GM19463 (cell line): ENCODE measurements at regions not wholly inside any gene's neighbourhood (a gene's known extent, or its start where the extent isn't known, plus 50 kb on each side); places are given as distances from the start of the nearest gene placed in this dataset.

Source experiments
- ATAC-seq: cut with Tn5 transposase; IDR thresholded peaks from one replicate; pipeline ENCODE4 v1.9.1; 2021; ENCODE audit warnings: mild to moderate bottlenecking, moderate library complexity; ENCODE audit not compliant: unreplicated experiment

DNA sequence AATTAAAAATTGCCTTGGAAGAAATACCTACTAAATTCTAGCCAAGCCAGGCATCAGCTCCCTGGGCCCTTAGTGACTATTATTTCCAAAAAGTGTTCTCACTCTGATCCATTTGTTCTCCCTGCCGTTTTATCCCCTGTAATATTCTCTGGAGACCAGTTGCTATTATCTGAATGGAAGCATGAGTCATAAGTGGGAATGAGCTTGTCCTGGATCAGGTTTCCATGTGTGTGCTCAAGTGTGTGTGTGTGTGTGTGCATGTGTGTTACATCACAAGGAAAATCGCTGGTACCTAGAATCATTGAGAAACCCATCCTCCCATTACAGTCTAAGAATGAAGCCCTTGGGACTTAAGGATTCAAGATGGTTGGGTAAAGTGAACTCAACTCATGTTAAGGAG is 130.3 kb upstream of the CXCR4 start:
- no peak for ATAC-seq

DNA sequence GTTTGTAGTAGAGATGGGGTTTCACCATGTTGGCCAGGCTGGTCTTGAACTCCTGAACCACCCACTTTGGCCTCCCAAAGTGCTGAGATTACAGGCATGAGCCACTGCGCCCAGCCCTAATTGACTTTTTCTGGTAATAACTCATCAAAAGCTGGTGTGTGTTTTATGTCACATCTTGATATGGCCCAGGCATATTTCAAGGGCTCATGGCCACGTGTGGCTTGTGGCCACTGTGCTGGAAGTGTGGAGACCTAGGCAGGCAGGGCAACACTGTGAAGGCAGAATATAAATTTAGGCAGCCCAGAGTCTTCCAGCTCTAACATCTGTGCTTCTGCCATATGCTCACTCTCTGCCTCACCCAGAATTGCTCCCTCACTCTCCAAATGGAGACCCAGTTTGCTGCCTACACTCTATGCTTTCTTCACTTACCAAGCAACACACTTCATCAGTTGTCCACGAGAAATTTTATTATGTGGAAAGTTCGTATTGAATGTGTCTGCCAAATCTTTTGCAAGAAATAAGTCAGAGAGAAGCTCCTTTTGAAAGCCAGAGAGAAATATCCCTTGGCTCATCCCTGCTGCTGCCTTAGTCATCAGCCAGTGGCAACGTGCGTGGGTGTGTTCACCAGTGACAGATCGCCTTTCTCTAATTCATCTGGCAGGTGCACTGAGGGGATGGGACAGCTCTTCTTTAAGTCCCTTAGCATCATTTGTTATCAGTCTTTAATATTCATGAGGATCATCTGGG is 129.4 kb upstream of the CXCR4 start:
- no peak for ATAC-seq

DNA sequence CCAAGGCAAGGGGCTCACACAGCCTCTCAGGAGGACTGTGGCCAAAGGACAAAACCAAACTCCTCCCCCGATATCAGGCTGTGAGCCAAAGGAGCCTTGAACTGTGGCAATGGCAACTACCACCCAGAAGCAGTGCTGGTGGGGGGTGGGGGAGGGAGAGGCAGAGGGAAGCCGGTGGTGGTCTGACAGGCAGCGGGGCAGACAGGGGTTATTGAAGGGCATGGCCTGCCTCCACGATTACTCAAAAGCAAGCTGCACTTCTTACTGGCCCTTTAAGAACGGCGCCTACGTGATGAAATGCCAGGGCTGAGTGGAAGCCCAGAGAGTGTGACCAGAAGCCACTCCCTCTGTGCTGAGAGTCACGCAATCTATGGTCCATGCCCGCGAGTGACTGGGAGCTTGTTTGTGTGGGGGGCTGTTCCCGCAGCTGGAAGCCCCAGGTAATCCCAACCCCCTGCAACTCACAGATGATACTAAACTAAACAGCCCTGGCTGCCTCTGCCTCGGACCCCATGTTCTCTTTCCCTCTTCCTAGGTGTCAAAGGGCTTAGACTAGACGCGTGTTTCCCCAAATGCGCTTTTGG is 128.2 kb upstream of the CXCR4 start:
- ATAC-seq: peak; percentile 89

DNA sequence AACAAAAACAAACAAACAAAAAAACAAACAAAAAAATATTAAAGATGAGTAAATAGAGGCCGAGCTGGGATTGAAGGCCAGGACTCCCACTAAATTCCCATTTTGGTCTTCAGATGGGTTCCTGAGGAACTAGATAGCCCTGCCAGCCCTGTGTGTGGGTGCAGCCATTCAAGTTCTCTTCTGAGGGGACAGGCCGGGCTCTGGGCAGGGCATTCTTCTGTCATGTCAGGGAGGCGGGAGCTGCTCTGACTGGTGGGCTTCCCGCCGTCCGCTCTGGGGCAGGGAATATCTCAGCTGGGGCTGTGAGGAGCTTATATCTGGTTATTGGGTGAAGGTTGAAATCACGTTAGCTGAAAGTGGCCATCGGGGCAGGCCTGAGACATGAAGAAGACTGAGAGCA is 127.3 kb upstream of the CXCR4 start:
- ATAC-seq: no peak

DNA sequence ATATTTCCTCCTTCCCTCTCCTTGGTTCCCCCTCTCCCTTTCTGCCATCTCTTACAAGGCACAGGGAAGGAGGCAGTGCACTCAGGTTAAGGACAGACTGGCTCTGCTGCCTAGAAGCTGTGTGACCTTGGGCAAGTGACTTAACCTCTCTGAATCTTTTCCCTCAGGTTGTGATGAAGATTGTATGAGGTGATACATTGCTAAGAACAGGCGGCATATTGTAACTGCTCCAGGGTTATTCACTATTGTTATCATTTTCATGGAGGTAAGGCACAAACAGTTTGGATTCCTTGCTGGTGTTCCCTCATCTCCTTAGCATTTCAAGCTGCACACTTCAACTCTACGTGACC is 126.6 kb upstream of the CXCR4 start:
- ATAC-seq: no peak

DNA sequence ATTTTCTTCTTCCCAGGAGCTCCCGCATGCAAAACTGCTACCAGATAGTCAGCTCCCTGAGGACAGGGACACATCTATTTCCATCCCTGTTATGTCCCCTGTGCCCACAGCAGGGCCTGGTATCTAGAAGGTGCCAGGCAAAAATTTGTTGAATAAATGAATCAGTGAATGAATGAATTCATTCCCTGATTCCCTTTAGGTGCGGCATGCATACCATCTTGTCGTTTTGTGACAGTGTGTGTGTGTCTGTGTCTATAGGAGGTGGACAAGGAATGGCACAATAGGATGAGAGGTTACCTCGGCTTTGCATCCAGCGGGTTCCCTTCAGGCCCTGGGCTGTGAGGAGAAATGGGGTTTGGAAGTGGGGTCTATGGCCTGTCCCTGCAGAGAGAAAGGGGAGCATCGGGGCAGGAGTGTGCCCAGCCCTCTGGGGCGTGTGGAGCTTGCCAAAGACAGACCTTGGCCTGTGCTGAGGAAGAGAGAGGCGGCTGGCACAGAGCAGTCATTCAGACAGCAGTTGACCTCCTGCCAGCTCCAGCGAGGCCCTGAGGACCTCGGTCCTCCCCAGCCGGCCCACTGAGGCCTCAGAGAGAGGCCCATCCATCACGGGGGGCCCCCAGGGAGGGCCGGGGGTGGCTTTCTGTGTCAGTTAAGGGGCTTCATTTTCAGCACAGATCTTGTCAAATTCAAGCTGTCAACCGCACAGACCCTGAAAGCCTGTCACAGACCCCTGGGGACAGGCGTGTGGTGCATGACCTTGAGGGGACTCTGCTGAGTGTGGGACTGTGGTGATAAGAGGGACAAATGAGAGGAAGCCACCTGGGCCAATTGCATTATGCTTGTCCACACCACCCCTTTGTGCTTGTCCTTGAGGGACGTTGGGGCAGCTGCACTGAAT is 125.9 kb upstream of the CXCR4 start:
- ATAC-seq: no peak

- no peak for ATAC-seq
Measured at GRCh38 chr2:136242687-136243277, 124.8 kb upstream of the CXCR4 start.

- no peak for ATAC-seq
Measured at GRCh38 chr2:136242100-136242499, 124.2 kb upstream of the CXCR4 start.

DNA sequence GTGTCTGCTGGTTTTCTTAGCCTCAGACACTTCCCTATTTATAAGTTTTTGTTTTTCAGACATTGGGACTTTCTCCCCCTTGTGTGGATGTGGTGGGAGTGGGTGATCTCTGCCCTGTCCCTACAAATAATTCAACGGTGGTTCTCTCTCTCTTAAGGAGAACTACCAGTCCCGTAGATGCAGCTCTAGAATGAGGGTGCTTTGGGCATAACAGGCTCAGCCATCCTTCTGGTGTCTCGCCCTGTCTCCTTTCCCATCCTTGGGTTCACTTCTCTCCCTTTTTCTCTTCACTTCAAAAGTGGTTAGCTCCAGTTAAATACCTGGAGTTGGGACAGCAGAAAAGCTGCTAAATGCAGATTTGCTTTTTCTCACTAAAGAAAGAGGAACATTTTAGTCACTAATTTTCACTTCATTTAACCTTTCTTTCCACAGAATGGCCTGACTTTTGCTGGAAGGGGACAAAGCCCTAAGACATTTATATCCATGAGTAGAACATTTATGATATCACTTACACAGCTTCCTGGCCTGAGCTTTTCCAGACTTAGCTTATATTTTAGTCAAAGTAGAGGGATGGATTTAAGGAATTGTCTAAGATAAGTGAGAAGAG is 121.2 kb upstream of the CXCR4 start:
- ATAC-seq: no peak

DNA sequence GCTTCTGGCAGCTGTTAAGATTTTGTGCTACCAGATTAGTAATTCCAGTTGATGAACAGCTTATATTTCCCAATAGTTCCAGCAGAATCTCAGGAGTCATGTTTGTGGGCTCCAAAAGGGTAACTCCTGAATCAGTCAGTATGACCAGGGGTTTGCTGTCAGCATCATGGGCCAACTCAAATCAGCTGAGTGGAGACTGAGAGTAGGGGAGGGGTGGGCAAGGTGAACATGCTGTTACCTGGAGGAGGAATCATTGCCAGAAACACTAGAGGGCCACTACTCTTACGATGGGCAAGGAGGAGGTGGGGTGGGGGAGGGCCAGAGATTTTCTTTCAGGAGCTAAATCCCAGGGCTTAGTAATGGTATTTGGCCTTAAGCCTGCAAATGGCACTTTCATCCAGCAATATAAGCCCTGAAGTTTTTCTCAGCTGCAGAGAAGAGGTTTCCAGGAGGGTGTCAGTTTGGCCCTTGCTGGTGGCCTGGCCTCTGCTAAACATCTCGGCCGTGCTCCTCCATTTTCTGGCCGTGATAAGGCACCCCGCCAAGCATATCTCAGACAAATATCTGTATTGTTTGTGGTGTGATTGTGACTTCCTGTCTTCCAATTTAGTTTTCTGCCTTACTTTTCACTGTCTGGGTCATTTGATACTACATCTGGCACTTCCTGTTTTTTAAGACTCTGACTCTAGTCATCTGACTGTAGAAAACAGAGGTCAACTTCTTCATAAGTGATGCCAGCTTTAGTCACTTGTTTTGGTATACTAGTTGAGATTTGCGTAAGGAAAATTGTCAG is 120.5 kb upstream of the CXCR4 start:
- ATAC-seq: peak; percentile 77

DNA sequence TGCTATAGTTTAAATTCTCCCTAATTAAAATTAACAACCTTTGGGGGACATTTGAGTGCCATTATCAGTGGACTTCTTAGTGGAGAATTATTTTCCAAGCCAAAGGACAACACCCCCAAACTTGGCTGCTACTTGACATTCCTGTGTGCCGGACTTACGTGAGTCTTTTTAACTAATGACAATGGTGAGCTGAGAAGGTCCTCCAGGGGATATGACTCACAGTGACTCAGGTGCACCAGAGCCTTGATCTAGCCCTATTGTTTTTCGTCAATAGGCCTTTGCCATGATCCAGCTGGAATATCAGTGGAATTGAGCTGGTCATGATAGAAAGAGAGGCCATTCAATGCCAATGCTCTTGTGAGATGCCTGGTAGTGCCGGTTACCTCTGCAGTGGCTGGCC is 118.1 kb upstream of the CXCR4 start:
- ATAC-seq: no peak

GRCh38 chr2:136235546-136235945 is 117.6 kb upstream of the CXCR4 start:
- ATAC-seq: no peak

- ATAC-seq: no peak
Measured at GRCh38 chr2:136234261-136234660, 116.3 kb upstream of the CXCR4 start.

- ATAC-seq: no peak
Measured at GRCh38 chr2:136233298-136233697, 115.3 kb upstream of the CXCR4 start.

DNA sequence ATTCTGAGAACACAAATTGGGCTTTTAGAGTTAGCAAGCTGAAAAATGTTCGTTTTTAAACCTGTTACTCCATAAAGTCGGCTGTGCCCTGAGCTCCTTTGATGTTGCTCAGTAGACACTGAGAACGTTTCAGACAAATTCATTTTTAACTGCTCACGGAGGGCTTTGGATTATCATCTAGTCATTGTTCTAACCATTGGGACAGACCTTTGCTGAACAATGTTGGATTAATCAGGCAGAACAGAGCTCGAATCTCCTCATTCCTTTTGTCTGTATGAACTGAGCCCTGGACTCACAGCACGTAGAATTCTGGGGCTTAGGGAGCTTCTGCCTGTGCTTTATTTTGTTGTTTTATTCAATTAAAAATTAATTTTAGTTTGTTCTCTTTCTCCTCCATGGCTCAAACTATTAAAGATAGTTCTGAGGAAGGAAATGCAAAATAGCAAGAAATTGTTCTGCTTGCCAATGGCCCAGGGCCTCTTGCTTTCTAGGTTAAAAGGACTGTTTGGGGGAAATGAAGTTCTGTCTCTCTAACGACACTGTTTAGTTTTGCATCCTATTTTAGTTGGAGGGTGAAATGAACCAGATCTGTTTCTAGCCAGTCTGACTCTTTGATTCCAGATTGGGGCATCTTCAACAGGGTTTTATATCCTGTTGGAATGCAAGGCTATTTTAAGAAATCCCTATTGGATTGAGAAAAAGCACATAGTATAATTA is 114.7 kb upstream of the CXCR4 start:
- no peak for ATAC-seq

DNA sequence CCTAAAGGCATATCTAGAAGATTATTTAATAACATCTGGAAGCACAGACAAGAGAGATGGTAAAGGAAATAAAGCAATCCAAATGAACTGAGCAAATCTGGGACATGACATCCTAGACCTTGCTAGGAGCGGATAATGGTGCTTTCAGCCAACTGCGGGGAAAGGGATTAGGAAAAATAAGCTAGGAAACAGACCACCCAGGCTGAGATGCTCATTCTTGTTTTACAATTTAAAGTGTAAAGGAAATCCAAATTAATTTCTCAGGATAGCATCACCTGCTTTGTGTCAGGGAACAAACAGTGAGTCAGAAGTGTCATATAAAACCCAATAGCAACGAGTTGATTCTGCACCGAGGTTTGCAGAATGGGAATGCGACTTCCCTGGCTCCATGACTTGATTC is 112.5 kb upstream of the CXCR4 start:
- no peak for ATAC-seq

GRCh38 chr2:136226903-136227302 is 109.0 kb upstream of the CXCR4 start:
- no peak for ATAC-seq

DNA sequence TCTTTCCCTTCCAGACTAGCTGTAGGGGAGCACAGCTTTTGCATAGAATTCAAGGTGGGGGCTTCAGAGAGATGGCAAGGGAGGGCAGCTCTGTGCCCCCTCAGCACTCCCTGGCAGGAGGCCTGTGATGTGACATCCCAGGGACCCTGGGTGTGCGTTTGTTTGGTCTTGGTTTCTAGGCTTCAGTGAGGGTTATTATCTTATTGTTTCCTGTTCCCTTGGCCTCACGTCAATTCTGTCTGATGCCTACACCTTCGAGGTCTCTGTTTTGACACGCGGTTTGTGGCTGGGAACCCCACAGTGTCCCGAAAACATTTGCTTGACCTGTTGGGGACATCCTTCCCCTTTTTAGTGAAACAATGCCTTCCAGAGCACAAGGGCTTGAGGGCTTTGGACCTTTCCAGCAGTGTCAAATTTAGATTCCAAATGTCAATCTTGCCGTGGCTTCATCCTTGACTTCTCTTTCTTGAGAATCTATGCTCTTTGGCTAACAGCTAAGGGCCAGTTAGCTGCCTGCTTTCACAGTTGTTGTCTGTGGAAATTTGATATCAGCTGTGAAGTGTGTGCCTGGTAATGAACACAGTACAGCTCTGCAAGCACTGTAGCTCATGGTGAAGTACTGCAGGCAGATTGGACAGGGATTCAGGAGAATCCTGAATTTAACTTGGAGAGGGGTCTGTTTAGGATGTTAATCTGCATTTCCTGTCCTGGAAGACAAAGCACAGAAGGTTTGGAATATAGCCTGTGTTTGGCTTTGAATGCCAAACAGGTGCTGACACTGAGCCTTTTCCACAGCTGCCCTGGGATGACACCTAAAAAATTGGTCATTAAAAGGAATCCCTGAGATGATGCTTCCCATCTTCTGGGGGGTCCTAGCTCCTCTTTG is 108.2 kb upstream of the CXCR4 start:
- ATAC-seq: peak; percentile 66

GRCh38 chr2:136223274-136223673 is 105.3 kb upstream of the CXCR4 start:
- no peak for ATAC-seq
